NCI-H526 treated with DMSO at 0.1 percent for 48 hours (cell line): ENCODE measurements at regions not wholly inside any gene's neighbourhood (a gene's known extent, or its start where the extent isn't known, plus 50 kb on each side); places are given as distances from the start of the nearest gene placed in this dataset.
"Not testable (repeated sequence)": the region's sequence is repeated elsewhere in the genome, so short reads cannot be mapped to it uniquely, and the experiment has no call there.

Experiments used
- DNase-seq: peaks from one replicate; lab custom pipeline; 2025; lab: John Stamatoyannopoulos, UW

DNA sequence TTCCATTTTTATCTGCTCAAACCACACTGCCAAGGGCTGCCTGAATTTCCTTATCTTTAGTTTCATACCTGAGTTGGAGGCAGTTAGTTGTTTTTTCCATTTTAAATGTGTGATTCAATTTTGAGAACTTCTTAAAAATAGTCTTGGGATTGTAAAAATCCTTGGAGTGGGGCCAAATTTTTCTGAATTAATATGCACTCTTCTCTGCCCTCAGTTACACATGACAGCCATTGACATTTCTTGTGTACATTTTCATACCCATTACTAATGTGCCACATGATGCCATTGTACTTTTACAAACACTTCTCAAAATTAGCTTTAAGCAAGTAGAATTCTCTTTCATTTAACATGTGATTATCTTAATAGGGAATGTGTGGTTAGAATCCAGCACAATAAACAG, 141.7 kb downstream of the C3orf38 start:
- no peak for DNase-seq

DNA sequence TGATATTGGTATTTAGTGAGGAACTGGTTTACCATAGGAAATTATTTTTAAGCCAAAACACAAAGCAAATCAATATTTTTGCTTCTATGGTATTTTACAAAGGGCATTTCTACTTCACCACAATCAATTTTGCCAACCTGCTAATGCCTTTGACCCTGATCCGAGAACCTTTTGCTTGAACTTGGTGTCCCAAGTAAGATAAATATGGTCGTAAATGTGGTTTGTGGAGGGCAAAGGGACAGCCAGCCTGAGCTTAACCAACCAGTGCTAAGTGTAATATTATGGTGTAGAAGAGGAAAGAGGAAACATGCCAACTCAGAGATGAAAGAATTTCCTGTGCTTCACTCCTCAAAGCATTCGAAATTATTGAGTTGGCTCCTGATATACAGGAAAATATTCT, 148.4 kb downstream of the C3orf38 start:
- DNase-seq, result no peak

DNA sequence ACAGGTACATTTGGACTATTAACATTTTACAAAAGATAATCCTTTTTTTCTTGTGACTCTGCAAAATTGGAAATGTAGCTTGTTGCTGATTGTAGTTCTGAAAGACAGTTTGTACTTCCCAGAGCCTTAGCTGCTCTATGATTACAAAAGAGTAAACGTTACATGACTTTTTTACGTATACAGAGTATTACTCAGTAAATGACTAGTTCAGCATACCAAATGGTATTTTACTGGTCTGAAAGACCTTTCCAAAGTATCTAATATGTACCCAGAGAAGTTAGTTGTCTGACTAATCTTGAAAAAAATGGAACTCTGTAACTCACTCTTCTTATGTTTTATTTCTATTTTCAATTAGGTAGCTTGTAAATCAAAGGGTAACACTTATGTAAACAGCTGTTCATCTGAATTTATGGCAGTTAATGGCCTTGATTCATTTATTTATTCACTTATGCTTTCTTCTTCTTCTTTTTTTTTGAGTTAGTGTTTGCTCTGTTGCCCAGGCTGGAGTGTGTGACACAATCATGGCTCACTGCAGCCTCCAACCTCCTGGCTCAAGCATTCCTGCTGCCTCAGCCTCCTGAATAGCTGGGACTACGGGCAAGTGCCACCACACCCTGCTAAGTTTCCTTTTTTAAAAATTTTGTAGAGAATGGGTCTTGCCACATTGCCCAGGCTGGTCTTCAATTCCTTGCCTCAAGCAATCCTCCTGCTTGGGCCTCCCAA, 151.7 kb downstream of the C3orf38 start:
- DNase-seq, result no peak

GRCh38 chr3:88301996-88302393, 152.2 kb downstream of the C3orf38 start:
- DNase-seq, result no peak

DNA sequence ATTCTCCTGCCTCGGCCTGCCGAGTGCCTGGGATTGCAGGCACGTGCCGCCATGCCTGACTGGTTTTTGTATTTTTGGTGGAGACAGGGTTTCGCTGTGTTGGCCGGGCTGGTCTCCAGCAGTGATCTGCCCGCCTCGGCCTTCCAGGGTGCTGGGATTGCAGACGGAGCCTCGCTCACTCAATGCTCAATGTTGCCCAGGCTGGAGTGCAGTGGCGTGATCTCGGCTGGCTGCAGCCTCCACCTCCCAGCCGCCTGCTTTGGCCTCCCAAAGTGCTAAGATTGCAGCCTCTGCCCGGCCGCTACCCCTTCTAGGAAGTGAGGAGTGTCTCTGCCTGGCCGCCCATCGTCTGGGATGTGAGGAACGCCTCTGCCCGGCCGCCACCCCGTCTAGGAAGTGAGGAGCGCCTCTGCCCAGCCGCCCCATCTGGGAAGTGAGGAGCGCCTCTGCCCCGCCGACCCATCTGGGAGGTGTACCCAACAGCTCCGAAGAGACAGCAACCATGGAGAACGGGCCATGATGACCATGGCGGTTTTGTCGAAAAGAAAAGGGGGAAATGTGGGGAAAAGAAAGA, 153.7 kb downstream of the C3orf38 start:
- not testable (repeated sequence) for DNase-seq

DNA sequence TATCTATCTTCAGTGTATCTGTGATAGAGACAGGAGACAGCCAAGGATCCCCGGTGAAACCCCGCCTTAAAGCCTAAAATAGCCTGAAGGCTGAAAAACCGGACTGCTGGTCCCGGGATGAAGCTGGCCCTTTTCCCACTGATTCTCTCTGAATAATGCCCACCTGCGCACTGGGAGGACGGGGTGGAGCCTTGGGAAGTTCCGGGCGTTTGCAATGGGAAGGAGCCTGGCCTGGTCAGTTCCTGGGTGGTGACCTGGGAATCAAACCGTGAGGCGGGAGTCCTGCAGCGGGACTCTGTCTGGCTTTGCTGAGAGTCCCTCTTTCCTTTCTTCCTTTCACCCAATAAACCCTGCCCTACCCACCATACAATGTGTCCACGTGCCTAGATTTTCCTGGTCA, 157.9 kb downstream of the C3orf38 start:
- no peak for DNase-seq

GRCh38 chr3:88311826-88312225, 162.1 kb downstream of the C3orf38 start:
- DNase-seq, result no peak

GRCh38 chr3:88312256-88312655, 162.5 kb downstream of the C3orf38 start:
- no peak for DNase-seq

DNA sequence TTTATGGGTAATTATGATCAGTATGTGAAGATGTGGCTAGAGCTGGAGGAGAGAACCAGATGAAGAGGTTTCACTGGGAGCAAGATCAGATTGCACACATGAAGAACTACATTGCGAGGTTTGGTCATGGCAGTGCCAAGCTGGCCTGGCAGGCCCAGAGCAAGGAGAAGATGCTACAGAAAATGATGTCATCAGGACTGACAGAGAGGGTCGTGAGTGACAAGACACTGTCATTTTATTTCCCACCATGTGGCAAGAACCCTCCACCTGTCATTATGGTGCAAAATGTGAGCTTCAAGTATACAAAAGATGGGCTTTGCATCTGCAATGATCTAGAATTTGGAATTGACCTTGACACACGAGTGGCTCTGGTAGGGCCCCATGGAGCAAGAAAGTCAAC, 168.3 kb downstream of the C3orf38 start:
- DNase-seq, result no peak

DNA sequence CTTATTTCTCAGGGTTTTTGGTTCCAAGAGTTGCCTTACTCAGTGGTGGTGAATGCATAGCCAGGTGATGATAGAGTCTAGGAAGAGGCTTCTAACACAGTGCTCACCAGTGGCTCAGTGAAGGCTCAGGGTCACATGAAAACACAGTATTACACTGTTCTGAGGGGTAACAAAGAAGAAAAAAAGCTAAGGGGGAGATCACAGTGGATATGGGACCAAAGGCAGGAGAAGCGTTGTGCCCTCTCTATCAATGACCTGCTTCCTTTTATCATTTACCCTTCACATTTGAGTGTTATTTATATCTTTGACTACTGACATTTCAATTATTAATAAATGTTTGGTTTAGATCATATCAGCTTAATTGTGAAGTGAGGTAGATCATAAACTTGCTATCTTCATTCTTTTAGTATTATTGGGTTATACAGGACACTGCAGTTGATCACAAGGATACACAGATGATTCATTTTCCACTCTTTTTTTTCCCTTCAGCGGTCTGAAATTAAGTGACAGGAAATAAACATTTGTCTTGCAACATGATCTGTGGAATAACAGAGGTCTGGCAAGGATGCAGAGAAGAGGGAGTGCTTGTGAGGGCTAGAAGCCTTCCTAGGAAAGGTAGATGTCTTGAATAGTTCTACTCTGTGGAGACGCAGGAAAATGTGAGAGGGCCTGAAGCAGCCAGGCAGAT, 171.7 kb downstream of the C3orf38 start:
- no peak for DNase-seq

GRCh38 chr3:88324788-88325187, 175.0 kb downstream of the C3orf38 start:
- DNase-seq, result no peak

DNA sequence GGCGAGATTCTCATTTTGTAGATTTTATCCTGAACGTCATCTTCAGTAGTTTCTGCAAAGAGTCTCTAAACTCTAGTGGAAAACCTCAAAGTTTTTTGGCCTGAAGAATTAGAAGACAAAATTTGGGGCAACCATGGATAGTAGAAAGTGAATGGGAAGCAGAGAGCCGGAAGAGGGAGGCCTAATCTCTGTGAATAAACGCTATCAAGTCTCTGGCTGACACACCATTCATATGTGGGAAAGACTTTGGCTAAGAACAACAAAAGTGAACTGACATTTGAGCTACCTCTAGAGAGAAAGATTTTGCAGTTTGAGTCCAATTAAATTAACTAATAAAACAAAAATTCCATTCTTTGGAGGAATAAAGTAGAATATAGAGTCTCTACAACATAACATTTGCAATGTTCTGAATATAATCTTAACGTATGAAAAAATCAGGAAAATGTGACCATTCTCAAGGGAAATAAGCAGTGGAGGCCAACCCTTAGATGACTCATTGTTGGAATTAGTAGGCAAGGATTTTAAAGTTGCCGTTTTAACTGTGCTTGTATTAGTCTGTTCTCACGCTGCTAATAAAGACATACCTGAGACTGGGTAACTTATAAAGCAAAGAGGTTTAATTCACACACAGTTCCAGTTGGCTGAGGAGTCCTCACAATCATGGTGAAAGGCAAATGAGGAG, 184.6 kb downstream of the C3orf38 start:
- no peak for DNase-seq

- no peak for DNase-seq
Observed at GRCh38 chr3:88336894-88337293, 187.1 kb downstream of the C3orf38 start.

DNA sequence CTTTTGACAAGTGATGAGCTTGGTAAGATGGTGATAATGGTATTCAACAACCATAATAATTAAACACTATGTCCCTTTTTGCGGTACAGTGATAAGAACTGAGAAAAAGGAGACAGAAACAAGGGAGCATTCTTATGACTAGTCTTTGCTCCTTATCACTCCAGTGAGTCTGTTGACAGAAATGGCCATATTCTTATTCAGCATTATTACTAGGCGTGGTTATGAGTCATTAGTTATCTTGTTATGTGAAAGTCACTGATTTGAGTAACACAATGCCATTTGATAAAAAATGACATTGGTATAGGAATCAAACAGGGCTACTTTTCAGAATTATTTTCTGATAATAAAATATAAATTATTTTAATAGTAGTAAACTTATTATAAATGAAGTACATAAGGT, 193.5 kb downstream of the C3orf38 start:
- DNase-seq, result no peak

- no peak for DNase-seq
Observed at GRCh38 chr3:88346643-88347042, 196.9 kb downstream of the C3orf38 start.

- DNase-seq, result no peak
Observed at GRCh38 chr3:88362428-88362827, 212.7 kb downstream of the C3orf38 start.

DNA sequence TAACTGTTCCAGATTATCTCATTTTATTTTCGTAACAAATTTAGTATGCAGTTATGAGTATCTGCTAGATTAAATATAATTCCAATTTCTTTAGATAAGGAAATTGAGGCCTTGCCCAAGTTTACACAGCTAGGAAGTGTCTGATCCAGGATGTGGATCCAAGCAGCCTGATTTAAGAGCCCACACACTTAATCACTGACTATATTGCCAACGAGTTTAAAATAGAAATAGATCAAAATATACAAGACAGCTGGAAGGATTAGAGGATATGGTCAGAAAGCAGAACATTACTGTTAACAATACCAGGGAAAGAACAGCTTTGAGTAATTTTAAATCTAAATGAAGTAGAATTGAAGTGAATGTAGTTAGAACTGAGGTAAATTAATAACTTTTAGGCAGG, 215.2 kb downstream of the C3orf38 start:
- no peak for DNase-seq

DNA sequence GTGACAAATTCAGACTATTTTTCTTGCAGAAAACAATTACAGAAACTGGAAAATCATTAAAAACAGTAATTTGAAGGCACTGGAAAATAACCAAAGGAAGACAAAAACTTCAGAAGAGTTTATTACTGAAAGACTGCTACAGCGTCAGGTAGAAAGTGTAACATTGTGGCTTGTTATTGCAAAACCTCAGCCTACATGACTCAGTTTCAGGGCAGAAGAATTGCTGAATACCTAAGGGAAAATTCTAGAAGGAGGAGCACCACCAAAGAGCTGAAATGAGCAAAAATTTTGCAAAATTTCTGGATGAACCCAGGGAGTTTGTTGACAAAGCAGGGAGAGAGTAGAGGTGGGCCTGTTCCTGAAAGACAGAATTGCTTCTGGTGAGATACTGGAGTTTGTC, 219.6 kb downstream of the C3orf38 start:
- DNase-seq, result no peak

DNA sequence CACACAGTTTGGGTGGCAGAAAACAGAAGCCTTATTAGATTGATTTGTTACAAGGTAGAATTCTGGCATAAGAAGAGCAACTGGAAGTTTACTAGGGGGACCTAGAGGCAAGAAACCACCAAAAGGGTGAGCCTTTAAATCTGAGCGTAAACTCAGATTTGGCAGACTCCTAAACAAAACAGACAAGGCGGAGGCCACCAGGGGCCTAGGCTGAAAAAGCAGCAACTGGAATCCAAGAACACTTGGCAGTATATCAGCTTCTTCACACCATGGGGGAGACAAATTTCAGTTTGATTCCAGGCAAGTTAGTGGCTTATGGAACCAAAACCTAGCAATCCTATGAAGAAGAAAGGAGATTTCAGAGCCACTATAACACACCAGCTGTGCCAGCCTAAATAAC, 220.0 kb downstream of the C3orf38 start:
- no peak for DNase-seq

DNA sequence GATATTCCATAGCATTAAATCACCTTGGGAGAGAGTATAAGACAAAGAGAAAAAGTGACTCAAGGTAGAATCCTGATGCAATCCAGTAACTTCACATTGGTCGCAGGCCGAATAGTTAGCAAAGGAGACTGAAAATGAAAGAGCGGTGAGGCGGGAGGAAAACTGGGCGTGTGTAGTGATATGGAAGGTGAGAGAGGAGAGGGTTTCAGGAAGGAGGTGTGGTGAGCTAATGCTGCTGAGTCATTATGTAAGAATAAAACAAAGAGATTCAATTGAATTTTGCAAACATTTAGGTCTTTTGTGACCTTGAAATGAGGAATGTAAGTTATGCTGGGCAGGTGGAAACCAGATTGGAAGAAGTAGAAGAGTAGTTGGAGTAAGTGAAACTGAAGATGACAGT, 235.3 kb downstream of the C3orf38 start:
- no peak for DNase-seq

- no peak for DNase-seq
Observed at GRCh38 chr3:88398581-88398980, 248.8 kb downstream of the C3orf38 start.

DNA sequence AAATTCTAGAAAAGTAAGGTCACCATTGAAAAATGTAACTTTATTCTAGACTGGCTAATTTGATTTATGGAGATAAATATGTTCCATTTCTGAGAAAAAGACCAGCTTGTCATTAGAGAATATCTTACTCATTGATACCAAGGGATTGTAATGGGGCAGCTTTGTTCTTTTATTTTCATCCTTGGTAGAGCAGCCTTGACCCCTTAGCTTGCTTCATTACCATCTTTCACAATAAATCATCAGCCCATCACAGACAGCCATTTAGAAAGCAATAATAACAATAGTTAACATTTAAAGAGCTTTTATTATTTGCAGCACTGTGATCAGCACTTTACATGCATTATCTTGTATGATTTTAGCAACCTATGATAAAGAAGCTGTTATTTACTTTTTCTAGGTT, 253.6 kb downstream of the C3orf38 start:
- no peak for DNase-seq

DNA sequence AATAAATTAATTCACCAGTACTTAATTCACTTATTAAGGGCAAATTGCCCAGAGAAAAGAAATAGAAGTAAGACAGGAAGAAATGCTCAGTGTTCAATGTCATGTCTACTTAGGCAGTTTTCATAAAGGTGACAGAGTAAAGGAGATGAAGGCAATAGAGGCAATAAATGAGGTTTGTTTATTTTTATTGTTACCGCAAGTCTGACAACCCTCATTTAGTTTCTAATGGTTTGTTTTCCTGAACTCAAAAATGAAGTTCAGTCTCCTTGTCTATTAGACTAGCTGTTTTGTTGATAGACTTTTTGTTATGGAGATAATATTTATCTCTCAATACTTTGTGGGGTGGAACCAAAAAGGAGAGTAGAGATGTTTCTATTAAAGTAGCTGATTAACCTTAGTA, 258.3 kb downstream of the C3orf38 start:
- DNase-seq, result no peak
